ENCODE measurements at regions not wholly inside any gene's neighbourhood (a gene's known extent, or its start where the extent isn't known, plus 50 kb on each side); places are given as distances from the start of the nearest gene placed in this dataset.

DNA sequence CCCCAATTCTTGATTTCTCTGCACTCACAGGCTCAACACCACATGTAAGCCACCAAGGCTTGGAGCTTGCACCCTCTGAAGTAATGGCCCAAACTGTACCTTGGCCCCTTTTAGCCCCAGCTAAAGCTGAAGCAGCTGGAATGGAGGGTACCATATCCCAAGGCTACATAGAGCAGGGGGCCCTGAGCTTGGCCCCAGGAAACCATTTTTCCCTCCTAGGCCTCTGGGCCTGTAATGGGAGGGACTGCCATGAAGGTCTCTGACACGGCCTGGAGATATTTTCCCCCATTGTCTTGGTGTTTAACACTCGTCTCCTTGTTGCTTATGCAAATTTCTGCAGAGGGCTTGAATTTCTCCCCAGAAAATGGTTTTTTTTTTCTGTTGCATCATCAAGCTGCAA lies 69.7 kb downstream of the SKA1 start:
- ChIA-PET POLR2A (no interaction called here), CTCF (no interaction called here)
- TF ChIP-seq, protein P1, sequence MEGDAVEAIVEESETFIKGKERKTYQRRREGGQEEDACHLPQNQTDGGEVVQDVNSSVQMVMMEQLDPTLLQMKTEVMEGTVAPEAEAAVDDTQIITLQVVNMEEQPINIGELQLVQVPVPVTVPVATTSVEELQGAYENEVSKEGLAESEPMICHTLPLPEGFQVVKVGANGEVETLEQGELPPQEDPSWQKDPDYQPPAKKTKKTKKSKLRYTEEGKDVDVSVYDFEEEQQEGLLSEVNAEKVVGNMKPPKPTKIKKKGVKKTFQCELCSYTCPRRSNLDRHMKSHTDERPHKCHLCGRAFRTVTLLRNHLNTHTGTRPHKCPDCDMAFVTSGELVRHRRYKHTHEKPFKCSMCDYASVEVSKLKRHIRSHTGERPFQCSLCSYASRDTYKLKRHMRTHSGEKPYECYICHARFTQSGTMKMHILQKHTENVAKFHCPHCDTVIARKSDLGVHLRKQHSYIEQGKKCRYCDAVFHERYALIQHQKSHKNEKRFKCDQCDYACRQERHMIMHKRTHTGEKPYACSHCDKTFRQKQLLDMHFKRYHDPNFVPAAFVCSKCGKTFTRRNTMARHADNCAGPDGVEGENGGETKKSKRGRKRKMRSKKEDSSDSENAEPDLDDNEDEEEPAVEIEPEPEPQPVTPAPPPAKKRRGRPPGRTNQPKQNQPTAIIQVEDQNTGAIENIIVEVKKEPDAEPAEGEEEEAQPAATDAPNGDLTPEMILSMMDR (IDR thresholded peaks at IDR 0.05; ENCODE audit: low read depth, low read length) = no peak
- H3K27ac ChIP-seq (ENCODE audit: low read depth, low read length) = no peak overlapping the region
- peaks cover 3% of the 10 kb centered on the region for H3K27me3 ChIP-seq (ENCODE audit: control insufficient read depth, insufficient read depth, low read length)
- H3K9me3 ChIP-seq (ENCODE audit: control insufficient read depth, insufficient read depth, low read length) = no peaks in the 10 kb centered on the region
- H3K4me3 ChIP-seq (ENCODE audit: low read depth, low read length) = no peak overlapping the region
- DNase-seq (ENCODE audit: low read depth, low spot score) = no peak

DNA sequence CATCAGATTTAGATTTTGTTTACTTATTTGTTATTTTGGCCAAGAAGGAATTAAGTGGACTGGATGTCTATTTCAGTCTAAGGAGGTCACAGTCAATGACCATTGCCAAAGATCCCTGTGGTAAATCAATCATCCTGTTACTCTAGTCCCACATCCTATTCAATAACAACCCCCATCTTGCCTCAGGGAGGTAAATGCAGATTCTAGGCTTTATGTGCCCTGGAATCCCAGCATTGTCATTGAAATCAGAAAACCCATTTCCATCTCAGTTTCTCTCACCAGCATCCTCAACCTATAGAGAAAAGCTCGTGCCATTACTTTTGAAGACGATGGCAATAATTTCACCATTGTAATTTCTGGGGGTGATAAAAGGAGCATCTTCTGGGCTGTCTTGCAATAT lies 71.8 kb downstream of the SKA1 start:
- no peaks in the 10 kb centered on the region for H3K27me3 ChIP-seq (ENCODE audit: control insufficient read depth, insufficient read depth, low read length)
- no peaks in the 10 kb centered on the region for H3K9me3 ChIP-seq (ENCODE audit: control insufficient read depth, insufficient read depth, low read length)
- no peak overlapping the region for H3K4me3 ChIP-seq (ENCODE audit: low read depth, low read length)
- no peak overlapping the region for H3K27ac ChIP-seq (ENCODE audit: low read depth, low read length)
- no peak for DNase-seq (ENCODE audit: low read depth, low spot score)
- ChIA-PET CTCF (no interaction called here), POLR2A (no interaction called here)
- TF ChIP-seq, protein P1 (IDR thresholded peaks at IDR 0.05; ENCODE audit: low read depth, low read length) = no peak

DNA sequence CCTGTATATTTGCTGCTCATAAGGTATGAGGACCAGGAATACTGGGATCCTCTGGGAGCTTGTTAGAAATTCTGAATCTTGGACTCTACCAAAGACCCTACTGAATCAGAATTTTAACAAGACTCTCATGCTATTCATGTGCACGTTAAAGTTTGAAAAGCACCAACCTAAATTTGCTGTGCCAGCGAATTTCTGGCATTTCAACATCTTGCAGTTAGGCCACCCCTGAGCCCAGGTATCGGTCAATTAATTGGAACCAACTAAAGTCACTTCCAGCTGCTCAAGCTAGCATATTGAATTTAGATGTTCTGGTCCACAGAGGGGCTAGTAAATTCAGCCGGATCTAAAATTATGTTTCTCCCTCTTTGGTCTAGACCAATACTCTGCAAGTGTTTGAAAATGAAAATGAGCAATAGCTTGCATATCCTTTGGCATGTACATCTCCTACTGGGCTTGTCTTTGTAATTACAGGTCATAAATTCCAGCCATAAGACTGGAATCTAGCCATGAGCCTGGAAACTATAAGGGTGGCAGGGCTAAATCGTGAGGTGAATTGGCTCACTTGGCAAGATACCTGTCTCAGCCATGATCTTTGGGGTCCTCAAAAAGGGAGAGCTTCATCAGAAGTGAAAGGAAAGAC lies 72.4 kb downstream of the SKA1 start:
- no peaks in the 10 kb centered on the region for H3K9me3 ChIP-seq (ENCODE audit: control insufficient read depth, insufficient read depth, low read length)
- H3K4me3 ChIP-seq (ENCODE audit: low read depth, low read length) = no peak overlapping the region
- no peaks in the 10 kb centered on the region for H3K27me3 ChIP-seq (ENCODE audit: control insufficient read depth, insufficient read depth, low read length)
- POLR2A ChIA-PET = no interaction called here
- CTCF ChIA-PET = interaction anchor here (0.9 kb wide), 1 partner anchor 19 kb away, joined by 3 read pairs; no protein-coding TSS in a partner anchor
- H3K27ac ChIP-seq (ENCODE audit: low read depth, low read length) = no peak overlapping the region
- DNase-seq (ENCODE audit: low read depth, low spot score) = no peak
- TF ChIP-seq, protein P1 (IDR thresholded peaks at IDR 0.05; ENCODE audit: low read depth, low read length) = no peak

DNA sequence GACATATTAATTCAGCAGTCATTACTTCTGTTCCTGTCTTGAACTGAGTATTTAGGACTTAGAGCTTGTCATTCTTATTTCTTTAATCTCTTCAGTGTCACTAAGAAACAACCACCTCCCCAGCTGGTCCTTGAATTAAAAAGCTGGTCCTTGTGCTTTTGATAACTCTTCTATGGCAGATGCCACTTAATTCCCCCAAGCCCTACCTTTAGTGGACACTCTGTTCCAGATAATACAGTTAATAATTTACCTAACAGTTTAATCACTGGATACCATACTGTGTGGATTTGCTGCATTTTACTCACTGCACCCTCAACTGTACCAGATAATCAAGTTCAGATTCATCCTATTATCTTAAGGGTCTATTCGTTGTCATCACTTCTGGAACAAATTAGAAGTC lies 73.1 kb downstream of the SKA1 start:
- no peak for DNase-seq (ENCODE audit: low read depth, low spot score)
- POLR2A ChIA-PET = no interaction called here
- no peaks in the 10 kb centered on the region for H3K27me3 ChIP-seq (ENCODE audit: control insufficient read depth, insufficient read depth, low read length)
- H3K27ac ChIP-seq (ENCODE audit: low read depth, low read length) = no peak overlapping the region
- TF ChIP-seq, protein P1 (IDR thresholded peaks at IDR 0.05; ENCODE audit: low read depth, low read length) = no peak
- CTCF ChIA-PET = interaction anchor here (0.9 kb wide), 1 partner anchor 20 kb away, joined by 3 read pairs; no protein-coding TSS in a partner anchor
- H3K4me3 ChIP-seq (ENCODE audit: low read depth, low read length) = no peak overlapping the region
- no peaks in the 10 kb centered on the region for H3K9me3 ChIP-seq (ENCODE audit: control insufficient read depth, insufficient read depth, low read length)

DNA sequence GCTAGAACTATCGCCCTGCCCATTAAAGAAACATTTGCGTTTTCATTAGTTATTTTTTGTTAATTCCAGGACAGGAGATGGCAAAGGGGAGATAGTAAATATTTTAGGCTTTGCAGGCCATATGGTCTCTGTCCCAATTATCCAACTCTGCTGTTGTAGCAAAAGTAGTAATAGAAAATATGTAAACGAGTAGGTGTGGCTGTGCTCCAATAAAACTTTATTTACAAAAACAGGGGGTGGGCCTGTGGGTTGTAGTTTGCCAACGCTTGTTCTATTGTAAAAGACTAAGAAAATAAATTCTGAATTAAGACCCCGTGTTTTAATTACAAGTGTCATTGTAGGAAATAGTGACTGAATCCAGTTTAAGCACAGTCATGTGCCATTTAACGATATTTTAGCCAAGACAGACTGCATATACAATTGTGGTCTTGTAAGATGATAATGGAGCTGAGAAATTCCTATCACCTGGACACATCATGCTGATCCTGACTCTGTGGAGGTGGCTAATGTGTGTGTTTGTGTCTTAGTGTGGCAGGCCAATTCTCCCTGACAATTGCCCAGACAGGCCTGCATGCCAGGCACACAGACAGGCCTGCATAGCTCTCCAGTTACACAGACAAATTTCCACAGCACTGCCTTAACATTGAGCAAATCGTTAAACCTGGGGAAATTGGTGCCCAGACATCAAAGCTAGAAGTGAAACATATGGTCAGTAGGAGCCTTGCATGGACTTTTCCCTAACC lies 76.4 kb downstream of the SKA1 start:
- CTCF ChIA-PET = no interaction called here
- TF ChIP-seq, protein P1 (IDR thresholded peaks at IDR 0.05; ENCODE audit: low read depth, low read length) = no peak
- H3K27ac ChIP-seq (ENCODE audit: low read depth, low read length) = no peak overlapping the region

More for the DNA sequence above, 76.4 kb downstream of the SKA1 start:
- Histone ChIP-seq H3K4me3 (ENCODE audit: low read depth, low read length) (no peak overlapping the region), H3K9me3 (ENCODE audit: control insufficient read depth, insufficient read depth, low read length) (no peaks in the 10 kb centered on the region), H3K27me3 (ENCODE audit: control insufficient read depth, insufficient read depth, low read length) (no peaks in the 10 kb centered on the region)
- no peak for DNase-seq (ENCODE audit: low read depth, low spot score)
- POLR2A ChIA-PET = no interaction called here
